ENCODE measurements at regions not wholly inside any gene's neighbourhood (a gene's known extent, or its start where the extent isn't known, plus 50 kb on each side); places are given as distances from the start of the nearest gene placed in this dataset.

DNA sequence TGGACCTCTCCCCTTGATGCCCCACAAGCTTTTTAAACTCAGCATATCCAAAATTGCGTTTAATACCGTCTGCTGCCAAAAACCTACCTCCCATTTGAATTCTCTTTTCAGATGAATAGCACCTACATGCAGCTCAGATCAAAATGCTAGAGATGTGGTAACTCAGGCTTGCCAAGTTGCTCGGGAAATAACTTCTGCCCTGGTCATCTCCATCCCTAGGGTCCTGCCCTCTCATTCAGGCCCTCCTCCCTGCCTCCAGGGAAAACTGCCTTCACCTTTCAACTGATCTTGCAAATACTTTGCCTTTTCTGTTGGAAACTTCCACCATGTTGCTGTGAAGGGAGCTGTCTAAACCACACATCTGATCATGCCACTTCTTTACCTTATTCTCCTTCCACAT, 114.1 kb downstream of the SPRY1 start:
- H3K4me2 ChIP-seq (ENCODE audit: low read length) = no peak overlapping the region
- H3K4me3 ChIP-seq (ENCODE audit: insufficient read depth, low read depth, low read length) = no peak overlapping the region
- FAIRE-seq (no peak), DNase-seq (ENCODE audit: low read depth) (no peak)
- peaks cover 7% of the 10 kb centered on the region for H3K4me1 ChIP-seq (ENCODE audit: insufficient read depth, low read length)
- H4K20me1 ChIP-seq (ENCODE audit: insufficient read depth, low read length) = no peaks in the 10 kb centered on the region
- H3K79me2 ChIP-seq (ENCODE audit: insufficient read depth, low read length) = no peaks in the 10 kb centered on the region
- Mint-ChIP-seq H3K4me3 (ENCODE audit: unreplicated experiment) (no peak overlapping the region), H3K27me3 (ENCODE audit: low read depth, unreplicated experiment) (peaks cover 7% of the 10 kb centered on the region), H3K9me3 (ENCODE audit: unreplicated experiment) (peaks cover 2% of the 10 kb centered on the region), H3K4me1 (ENCODE audit: low read depth, unreplicated experiment) (peaks cover 7% of the 10 kb centered on the region), H3K36me3 (ENCODE audit: low read depth, unreplicated experiment) (no peaks in the 10 kb centered on the region), H3K27ac (ENCODE audit: unreplicated experiment) (no peak overlapping the region)
- no peaks in the 10 kb centered on the region for H3K9me3 ChIP-seq (ENCODE audit: insufficient read depth, low read depth, low read length)
- H3K9ac ChIP-seq (ENCODE audit: low read length) = no peak overlapping the region
- no peak for TF ChIP-seq EZH2 (IDR thresholded peaks at IDR 0.05; ENCODE audit: insufficient read depth, low read length)
- TF ChIP-seq, protein P1, sequence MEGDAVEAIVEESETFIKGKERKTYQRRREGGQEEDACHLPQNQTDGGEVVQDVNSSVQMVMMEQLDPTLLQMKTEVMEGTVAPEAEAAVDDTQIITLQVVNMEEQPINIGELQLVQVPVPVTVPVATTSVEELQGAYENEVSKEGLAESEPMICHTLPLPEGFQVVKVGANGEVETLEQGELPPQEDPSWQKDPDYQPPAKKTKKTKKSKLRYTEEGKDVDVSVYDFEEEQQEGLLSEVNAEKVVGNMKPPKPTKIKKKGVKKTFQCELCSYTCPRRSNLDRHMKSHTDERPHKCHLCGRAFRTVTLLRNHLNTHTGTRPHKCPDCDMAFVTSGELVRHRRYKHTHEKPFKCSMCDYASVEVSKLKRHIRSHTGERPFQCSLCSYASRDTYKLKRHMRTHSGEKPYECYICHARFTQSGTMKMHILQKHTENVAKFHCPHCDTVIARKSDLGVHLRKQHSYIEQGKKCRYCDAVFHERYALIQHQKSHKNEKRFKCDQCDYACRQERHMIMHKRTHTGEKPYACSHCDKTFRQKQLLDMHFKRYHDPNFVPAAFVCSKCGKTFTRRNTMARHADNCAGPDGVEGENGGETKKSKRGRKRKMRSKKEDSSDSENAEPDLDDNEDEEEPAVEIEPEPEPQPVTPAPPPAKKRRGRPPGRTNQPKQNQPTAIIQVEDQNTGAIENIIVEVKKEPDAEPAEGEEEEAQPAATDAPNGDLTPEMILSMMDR (IDR thresholded peaks at IDR 0.05; ENCODE audit: insufficient read depth, low read depth, low read length) = no peak
- no peaks in the 10 kb centered on the region for H3K27me3 ChIP-seq (ENCODE audit: insufficient read depth, low read length)
- H3K36me3 ChIP-seq (ENCODE audit: insufficient read depth, low read length) = no peaks in the 10 kb centered on the region
- no peak overlapping the region for H3K27ac ChIP-seq (ENCODE audit: low read depth, low read length)
- H2AFZ ChIP-seq (ENCODE audit: low read depth, low read length) = no peak overlapping the region

GRCh38 chr4:123516576-123516975, 120.0 kb downstream of the SPRY1 start:
- no peaks in the 10 kb centered on the region for H3K27me3 Mint-ChIP-seq (ENCODE audit: low read depth, unreplicated experiment)
- peaks cover 2% of the 10 kb centered on the region for H3K9me3 Mint-ChIP-seq (ENCODE audit: unreplicated experiment)
- no peak overlapping the region for H3K27ac Mint-ChIP-seq (ENCODE audit: unreplicated experiment)
- no peaks in the 10 kb centered on the region for H3K36me3 Mint-ChIP-seq (ENCODE audit: low read depth, unreplicated experiment)
- no peak overlapping the region for H3K4me3 Mint-ChIP-seq (ENCODE audit: unreplicated experiment)
- H2AFZ ChIP-seq (ENCODE audit: low read depth, low read length) = no peak overlapping the region
- H3K9me3 ChIP-seq (ENCODE audit: insufficient read depth, low read depth, low read length) = no peaks in the 10 kb centered on the region
- TF ChIP-seq EZH2 (IDR thresholded peaks at IDR 0.05; ENCODE audit: insufficient read depth, low read length) = no peak
- TF ChIP-seq, protein P1 (IDR thresholded peaks at IDR 0.05; ENCODE audit: insufficient read depth, low read depth, low read length) = no peak
- H3K4me1 ChIP-seq (ENCODE audit: insufficient read depth, low read length) = no peaks in the 10 kb centered on the region
- no peaks in the 10 kb centered on the region for H3K36me3 ChIP-seq (ENCODE audit: insufficient read depth, low read length)
- no peaks in the 10 kb centered on the region for H3K4me1 Mint-ChIP-seq (ENCODE audit: low read depth, unreplicated experiment)
- H3K9ac ChIP-seq (ENCODE audit: low read length) = no peak overlapping the region
- no peaks in the 10 kb centered on the region for H3K79me2 ChIP-seq (ENCODE audit: insufficient read depth, low read length)
- no peak overlapping the region for H3K4me3 ChIP-seq (ENCODE audit: insufficient read depth, low read depth, low read length)
- H3K27me3 ChIP-seq (ENCODE audit: insufficient read depth, low read length) = no peaks in the 10 kb centered on the region
- DNase-seq (ENCODE audit: low read depth) (no peak), FAIRE-seq (no peak)
- H3K4me2 ChIP-seq (ENCODE audit: low read length) = no peak overlapping the region
- no peaks in the 10 kb centered on the region for H4K20me1 ChIP-seq (ENCODE audit: insufficient read depth, low read length)
- H3K27ac ChIP-seq (ENCODE audit: low read depth, low read length) = no peak overlapping the region

GRCh38 chr4:123517176-123517575, 120.6 kb downstream of the SPRY1 start:
- Mint-ChIP-seq H3K27ac (ENCODE audit: unreplicated experiment) (no peak overlapping the region), H3K4me3 (ENCODE audit: unreplicated experiment) (no peak overlapping the region)
- no peak for FAIRE-seq

More at GRCh38 chr4:123517176-123517575, 120.6 kb downstream of the SPRY1 start:
- H3K4me1 Mint-ChIP-seq (ENCODE audit: low read depth, unreplicated experiment) = no peaks in the 10 kb centered on the region
- H3K9ac ChIP-seq (ENCODE audit: low read length) = no peak overlapping the region
- H2AFZ ChIP-seq (ENCODE audit: low read depth, low read length) = no peak overlapping the region
- H3K4me3 ChIP-seq (ENCODE audit: insufficient read depth, low read depth, low read length) = no peak overlapping the region
- H3K36me3 ChIP-seq (ENCODE audit: insufficient read depth, low read length) = no peaks in the 10 kb centered on the region
- no peak overlapping the region for H3K27ac ChIP-seq (ENCODE audit: low read depth, low read length)
- H3K9me3 ChIP-seq (ENCODE audit: insufficient read depth, low read depth, low read length) = no peaks in the 10 kb centered on the region
- no peaks in the 10 kb centered on the region for H3K79me2 ChIP-seq (ENCODE audit: insufficient read depth, low read length)
- no peak overlapping the region for H3K4me2 ChIP-seq (ENCODE audit: low read length)
- H3K27me3 ChIP-seq (ENCODE audit: insufficient read depth, low read length) = no peaks in the 10 kb centered on the region
- DNase-seq (ENCODE audit: low read depth) = no peak
- H4K20me1 ChIP-seq (ENCODE audit: insufficient read depth, low read length) = no peaks in the 10 kb centered on the region
- no peaks in the 10 kb centered on the region for H3K4me1 ChIP-seq (ENCODE audit: insufficient read depth, low read length)
- H3K9me3 Mint-ChIP-seq (ENCODE audit: unreplicated experiment) = peaks cover 2% of the 10 kb centered on the region
- TF ChIP-seq, protein P1 (IDR thresholded peaks at IDR 0.05; ENCODE audit: insufficient read depth, low read depth, low read length) = no peak
- no peak for TF ChIP-seq EZH2 (IDR thresholded peaks at IDR 0.05; ENCODE audit: insufficient read depth, low read length)
- H3K36me3 Mint-ChIP-seq (ENCODE audit: low read depth, unreplicated experiment) = no peaks in the 10 kb centered on the region
- H3K27me3 Mint-ChIP-seq (ENCODE audit: low read depth, unreplicated experiment) = no peaks in the 10 kb centered on the region
